ENCODE measurements at regions not wholly inside any gene's neighbourhood (a gene's known extent, or its start where the extent isn't known, plus 50 kb on each side); places are given as distances from the start of the nearest gene placed in this dataset.
A peak's percentile ranks its signal among the peaks of the same experiment; 100 is the strongest.

- 75% methylated on average over 5 of the region's 5 CpGs; no CpG with 5 or more reads in 1 of the 2 experiments for WGBS, 2 experiments (ENCODE audit: extremely low coverage in 1 of 2, insufficient coverage in 1 of 2, insufficient read length in 1 of 2, insufficient replicate concordance in 2 of 2, low coverage in 1 of 2, low lambda C conversion rate in 2 of 2, missing lambda C conversion rate in 1 of 2)
- ChIA-PET POLR2A (ENCODE audit: partially characterized antibody) (interaction anchor here (1.2 to 1.3 kb wide), 2 partner anchors 10 to 32 kb away, joined by 4 to 5 read pairs; no protein-coding TSS in a partner anchor), CTCF (ENCODE audit: partially characterized antibody) (interaction anchor here (0.6 to 1.1 kb wide), 2 partner anchors 9 to 478 kb away, joined by 3 read pairs; no protein-coding TSS in a partner anchor)
- Histone ChIP-seq H3K18ac (ENCODE audit: extremely low read depth, low read length) (no peak overlapping the region), H4K91ac (replicated peaks; ENCODE audit: insufficient read length, low read length) (no peak overlapping the region), H3K23me2 (ENCODE audit: low read depth, low read length) (no peaks in the 10 kb centered on the region), H3K4me2 (ENCODE audit: insufficient read depth in 1 of 2, low read depth in 2 of 2, low read length in 2 of 2) (no peak overlapping the region), H3K4ac (replicated peaks; ENCODE audit: insufficient read length, low read depth, low read length) (no peak overlapping the region), H3K27me3 (replicated peaks in 1 of 4; ENCODE audit: control insufficient read depth in 3 of 4, extremely low read depth in 1 of 4, insufficient read depth in 3 of 4, low read length in 3 of 4) (no peaks in the 10 kb centered on the region), H4K5ac (ENCODE audit: insufficient read length, low read depth, low read length) (no peak overlapping the region), H2BK12ac (ENCODE audit: low read depth, low read length) (peak overlapping the region; percentile 60; the same call in 1 of the 2 replicates), H3K36me3 (ENCODE audit: control insufficient read depth in 2 of 4, insufficient read depth in 4 of 4, low read length in 3 of 4) (no peaks in the 10 kb centered on the region), H2BK5ac (ENCODE audit: low read depth, low read length) (no peak overlapping the region), H4K8ac (ENCODE audit: extremely low read depth, insufficient read depth, low read length) (no peak overlapping the region), H3K79me1 (ENCODE audit: low read depth, low read length) (no peaks in the 10 kb centered on the region), H3K9me3 (ENCODE audit: insufficient read depth in 2 of 2, low read depth in 1 of 2, low read length in 1 of 2) (no peaks in the 10 kb centered on the region; a peak in 1 of 4 replicates), H3K9ac (replicated peaks in 1 of 4; ENCODE audit: extremely low read depth in 1 of 4, low read depth in 3 of 4, low read length in 3 of 4) (no peak overlapping the region), H3K4me3 (ENCODE audit: extremely low read depth in 1 of 4, insufficient read depth in 2 of 4, low read depth in 3 of 4, low read length in 4 of 4) (no peak overlapping the region), H3K27ac (ENCODE audit: low read depth, low read length) (no peak overlapping the region), H2AK5ac (ENCODE audit: low read depth, low read length) (no peak overlapping the region), H3K14ac (ENCODE audit: insufficient read length) (no peak overlapping the region), H3K4me1 (replicated peaks in 1 of 4; ENCODE audit: control insufficient read depth in 3 of 4, insufficient read depth in 4 of 4, low read length in 3 of 4) (peaks cover 0 to 2% (median 0%) of the 10 kb centered on the region in 4 experiments; a peak in 2 of 7 replicates), H4K20me1 (replicated peaks in 1 of 2; ENCODE audit: control insufficient read depth in 1 of 2, insufficient read depth in 2 of 2, low read length in 2 of 2) (no peaks in the 10 kb centered on the region), H3K79me2 (ENCODE audit: control insufficient read depth in 1 of 2, insufficient read depth in 2 of 2, low read length in 2 of 2) (no peaks in the 10 kb centered on the region), H2BK20ac (ENCODE audit: low read length) (0 out of 2 replicates have a peak overlapping the region, but pooled peaks have one; percentile 4), H3K56ac (replicated peaks; ENCODE audit: insufficient read length, low read depth, low read length) (no peak overlapping the region), H2AFZ (ENCODE audit: low read length) (peak overlapping the region; percentile 80), H2BK120ac (replicated peaks; ENCODE audit: low read depth, low read length) (no peak overlapping the region), H3K23ac (ENCODE audit: insufficient read length) (no peak overlapping the region), H2BK15ac (ENCODE audit: low read length) (no peak overlapping the region)
- DNase-seq (ENCODE audit: low read depth in 1 of 2, low spot score in 2 of 2) (peak in 1 of 2 experiments; percentile 61), FAIRE-seq (peak; percentile 87)
- TF ChIP-seq NRF1 (IDR thresholded peaks at IDR 0.05; ENCODE audit: low read depth, low read length) (no peak), RAD21 (IDR thresholded peaks at IDR 0.05 in 1 of 2, conservative IDR thresholded peaks at IDR 0.05 in 1 of 2; ENCODE audit: low read depth in 2 of 2, low read length in 2 of 2) (no peak), POU5F1 (IDR thresholded peaks at IDR 0.05; ENCODE audit: low read depth, low read length) (no peak), HDAC2 (IDR thresholded peaks at IDR 0.05; ENCODE audit: borderline replicate concordance in 1 of 2, low read depth in 2 of 2, low read length in 2 of 2) (no peak), CREB1 (IDR thresholded peaks at IDR 0.05) (no peak), TEAD4 (IDR thresholded peaks at IDR 0.05; ENCODE audit: low read depth, low read length) (peak; percentile 95), BRCA1 (IDR thresholded peaks at IDR 0.05; ENCODE audit: low read depth, low read length) (no peak), EP300 (IDR thresholded peaks at IDR 0.05; ENCODE audit: borderline replicate concordance in 1 of 2, low read depth in 2 of 2, low read length in 2 of 2) (no peak), KDM5A (IDR thresholded peaks at IDR 0.05; ENCODE audit: low read length) (no peak), SP1 (IDR thresholded peaks at IDR 0.05; ENCODE audit: low read depth, low read length) (0 out of 2 replicates have a peak, but pooled peaks have one; percentile 25), SIRT6 (IDR thresholded peaks at IDR 0.05; ENCODE audit: low read length) (no peak), MAFK (IDR thresholded peaks at IDR 0.05; ENCODE audit: low read depth, low read length) (no peak), ZNF274 (IDR thresholded peaks at IDR 0.05; ENCODE audit: borderline replicate concordance, extremely low read depth, low read length) (no peak)
Observed at GRCh38 chr7:70925411-70926115, 206.4 kb upstream of the GALNT17 start.

All from H1 (cell line).